HepG2 (cell line): ENCODE measurements at regions not wholly inside any gene's neighbourhood (a gene's known extent, or its start where the extent isn't known, plus 50 kb on each side); places are given as distances from the start of the nearest gene placed in this dataset.

Experiments
- ATAC-seq: fragments of 200-7000 bp; cut with Tn5 transposase; 3 replicates; pipeline ENCODE4 v1.9.1; 2020; ENCODE audit warnings: mild to moderate bottlenecking, moderate library complexity
- BruUV-seq: library from RNA; stranded (reverse); fragments of 400-500 nt; replicated peaks from 2 replicates; lab custom pipeline; 2021; lab: Mats Ljungman, UMichigan
- CTCF ChIA-PET: fragments of 300-600 bp; formaldehyde crosslinking; extraction: SDS; loops from one replicate; lab custom pipeline; 2021; ENCODE audit warnings: low total read pairs, inconsistent platforms, low intra/inter-chr PET ratio; lab: Yijun Ruan, JAX
- POLR2A ChIA-PET: fragments of 350-600 bp; sonication (Branson Sonifier 250); formaldehyde crosslinking; loops from one replicate; lab custom pipeline; 2020; ENCODE audit warnings: antibody characterized with exemption, inconsistent platforms; lab: Yijun Ruan, JAX
- DNase-seq: peaks from one replicate; pipeline ENCODE4 v3.0.0-alpha.2; 2015; ENCODE audit warnings: low spot score
- FAIRE-seq: peaks from 3 replicates; lab custom pipeline; 2011; peaks lifted over from hg19 to GRCh38; lab: Jason Lieb, UNC
- H2AFZ ChIP-seq: one replicate; pipeline ENCODE4 v1.6.1; 2011; ENCODE audit warnings: low read length, inconsistent platforms
- H3K27ac ChIP-seq: fragments of 300-600 bp; 3 replicates; pipeline ENCODE4 v1.8.0; 2011; ENCODE audit warnings: mixed run types, mild to moderate bottlenecking, mixed read lengths, low read length, inconsistent platforms; ENCODE audit not compliant: insufficient read depth; ENCODE audit errors: extremely low read length
- H3K27me3 ChIP-seq, 2 experiments: fragments of 200-600 bp in 1 of 2; 2 replicates in 1 of 2; 3 replicates in 1 of 2; pipeline versions ENCODE4 v1.6.0 to v1.8.0; 2011; ENCODE audit warnings: low read length in 2 of 2, mild to moderate bottlenecking in 2 of 2, moderate library complexity in 2 of 2, inconsistent platforms in 1 of 2; ENCODE audit not compliant: insufficient read depth in 2 of 2, control insufficient read depth in 1 of 2
- H3K36me3 ChIP-seq, 2 experiments: fragments of 200-600 bp in 1 of 2; replicated peaks in 1 of 2; 2 replicates in 1 of 2; 3 replicates in 1 of 2; pipeline versions ENCODE4 v1.5.1 to v1.8.0; 2011; ENCODE audit warnings: low read length in 2 of 2, inconsistent platforms in 1 of 2; ENCODE audit not compliant: insufficient read depth in 2 of 2, control insufficient read depth in 1 of 2
- H3K4me1 ChIP-seq: 2 replicates; pipeline ENCODE4 v1.5.1; 2012; ENCODE audit warnings: low read length, inconsistent platforms; ENCODE audit not compliant: insufficient read depth
- H3K4me2 ChIP-seq: 2 replicates; pipeline ENCODE4 v1.6.0; 2011; ENCODE audit warnings: low read depth, low read length, inconsistent platforms
- H3K4me3 ChIP-seq, 3 experiments: fragments of 200-600 bp in 1 of 3; sonication (generic), shearing (Covaris generic) in 1 of 3; replicated peaks in 1 of 3; 2 replicates each; pipeline ENCODE4 v1.5.1; 2011 to 2016; ENCODE audit warnings: low read length in 3 of 3, inconsistent platforms in 2 of 3, low read depth in 2 of 3, mild to moderate bottlenecking in 2 of 3, control low read depth in 1 of 3, mixed read lengths in 1 of 3; ENCODE audit not compliant: insufficient read depth in 1 of 3
- H3K79me2 ChIP-seq: one replicate; pipeline ENCODE4 v1.6.1; 2011; ENCODE audit warnings: low read length, inconsistent platforms; ENCODE audit not compliant: insufficient read depth
- H3K9ac ChIP-seq: 2 replicates; pipeline ENCODE4 v1.6.0; 2011; ENCODE audit warnings: mild to moderate bottlenecking, low read depth, low read length, inconsistent platforms; ENCODE audit not compliant: insufficient read depth
- H3K9me3 ChIP-seq: 2 replicates; pipeline ENCODE4 v1.5.1; 2012; ENCODE audit warnings: mild to moderate bottlenecking, low read length
- H4K20me1 ChIP-seq: 2 replicates; pipeline ENCODE4 v1.6.0; 2011; ENCODE audit warnings: inconsistent platforms, mild to moderate bottlenecking, low read length, moderate library complexity; ENCODE audit not compliant: insufficient read depth
- ELF4 ChIP-seq: sonication (generic); formaldehyde crosslinking; IDR thresholded peaks from 2 replicates; pipeline ENCODE4 v1.5.0; 2020; ENCODE audit warnings: missing genetic modification reagents, mild to moderate bottlenecking, moderate library complexity, borderline replicate concordance
- HMG20A ChIP-seq: IDR thresholded peaks from 2 replicates; pipeline ENCODE4 v1.6.1; 2016; ENCODE audit warnings: borderline replicate concordance
- IRF1 ChIP-seq: sonication (generic); formaldehyde crosslinking; IDR thresholded peaks from 2 replicates; pipeline ENCODE4 v1.4.0; 2020; ENCODE audit warnings: low read depth, mild to moderate bottlenecking, missing genetic modification reagents
- IRF2 ChIP-seq: IDR thresholded peaks from 2 replicates; pipeline ENCODE4 v1.6.1; 2018; ENCODE audit warnings: missing genetic modification reagents, missing compliant biosample characterization
- MXD3 ChIP-seq: IDR thresholded peaks from 2 replicates; pipeline ENCODE4 v1.6.1; 2016; ENCODE audit warnings: mild to moderate bottlenecking, missing biosample characterization, missing genetic modification reagents
- NAIF1 ChIP-seq: sonication (generic); formaldehyde crosslinking; IDR thresholded peaks from 2 replicates; pipeline ENCODE4 v1.5.0; 2020; ENCODE audit warnings: mild to moderate bottlenecking, missing genetic modification reagents, borderline replicate concordance
- NR1H2 ChIP-seq: sonication (generic); formaldehyde crosslinking; IDR thresholded peaks from 2 replicates; pipeline ENCODE4 v1.8.1; 2022; ENCODE audit warnings: low read depth, missing genetic modification reagents, borderline replicate concordance
- RFX5 ChIP-seq: IDR thresholded peaks from 2 replicates; pipeline ENCODE4 v1.6.1; 2011; ENCODE audit warnings: low read depth, low read length, improper control_type of control experiment
- SMAD1 ChIP-seq: sonication (generic); formaldehyde crosslinking; IDR thresholded peaks from 2 replicates; pipeline ENCODE4 v1.4.0; 2020; ENCODE audit warnings: missing genetic modification reagents, low read depth, mild to moderate bottlenecking, borderline replicate concordance
- XBP1 ChIP-seq: sonication (generic); formaldehyde crosslinking; IDR thresholded peaks from 2 replicates; pipeline ENCODE4 v1.5.0; 2020; ENCODE audit warnings: missing genetic modification reagents
- ZBTB10 ChIP-seq: sonication (generic); formaldehyde crosslinking; IDR thresholded peaks from 2 replicates; pipeline ENCODE4 v1.4.0; 2020; ENCODE audit warnings: missing genetic modification reagents, borderline replicate concordance
- ZKSCAN1 ChIP-seq: fragments of 150-350 bp; IDR thresholded peaks from 2 replicates; pipeline ENCODE4 v1.6.1; 2014; ENCODE audit warnings: low read length
- ZNF616 ChIP-seq: sonication (generic); formaldehyde crosslinking; IDR thresholded peaks from 2 replicates; pipeline ENCODE4 v1.5.0; 2020; ENCODE audit warnings: low read depth, mild to moderate bottlenecking, missing genetic modification reagents
- ZNF629 ChIP-seq: sonication (generic); formaldehyde crosslinking; conservative IDR thresholded peaks from 2 replicates; pipeline ENCODE4 v1.5.0; 2020; ENCODE audit warnings: missing genetic modification reagents
- ZNF644 ChIP-seq: IDR thresholded peaks from 2 replicates; pipeline ENCODE4 v1.6.1; 2016; ENCODE audit warnings: low read depth
- WGBS: methylation state at CpG from one replicate; pipeline ENCODE4 v1.1.6; 2017; ENCODE audit warnings: low lambda C conversion rate; 5-methylcytosine and 5-hydroxymethylcytosine counted together
- in situ Hi-C: cut with HindIII; loops from 2 replicates; pipeline ENCODE4 v1.10.0; 2017; ENCODE audit warnings: low pct_unique_long_range_greater_than_20kb; ENCODE audit not compliant: extremely low pct_ligation_motif_present
- intact Hi-C: fragments of 100-400 bp; cut with micrococcal nuclease; formaldehyde crosslinking; loops from one replicate; pipeline ENCODE4 v1.10.0; 2022; ENCODE audit not compliant: unreplicated experiment

GRCh38 chr1:87683196-87683956, 354.7 kb downstream of the LMO4 start:
- peaks cover 5% of the 10 kb centered on the region; the same call in 1 of the 2 replicates for H3K4me1 ChIP-seq
- no peak for TF ChIP-seq XBP1
- no peak for TF ChIP-seq SMAD1
- TF ChIP-seq ZBTB10 (CRISPR knock-in tag), result no peak
- BruUV-seq, result no TSS peak
- ChIA-PET CTCF (no interaction called here), POLR2A (no interaction called here)
- peak overlapping the region; percentile 68 for H3K4me2 ChIP-seq
- 42% methylated on average over 4 of the region's 4 CpGs for WGBS
- DNase-seq (no peak), FAIRE-seq (no peak), ATAC-seq (peak; percentile 31; the same call in 2 of the 3 replicates)
- no peaks in the 10 kb centered on the region for H4K20me1 ChIP-seq
- no peaks in the 10 kb centered on the region; a peak in 1 of 5 replicates for H3K27me3 ChIP-seq
- in situ Hi-C loops (no loop called here), intact Hi-C loops (loop anchor here (5.0 kb wide), 1 partner anchor 269 kb away; no protein-coding TSS in a partner anchor)
- H2AFZ ChIP-seq, result no peak overlapping the region
- no peak overlapping the region for H3K27ac ChIP-seq
- no peak overlapping the region for H3K9ac ChIP-seq
- no peaks in the 10 kb centered on the region for H3K9me3 ChIP-seq
- peak overlapping the region in 1 of 3 experiments; percentile 56; a peak in 3 of 6 replicates for H3K4me3 ChIP-seq
- H3K36me3 ChIP-seq, result no peaks in the 10 kb centered on the region
- H3K79me2 ChIP-seq, result no peaks in the 10 kb centered on the region

GRCh38 chr1:87684194-87684593, 355.5 kb downstream of the LMO4 start:
- Histone ChIP-seq H3K36me3 (no peaks in the 10 kb centered on the region), H3K27ac (no peak overlapping the region), H3K9me3 (no peaks in the 10 kb centered on the region), H3K4me1 (peaks cover 7% of the 10 kb centered on the region), H2AFZ (peak overlapping the region; percentile 25), H3K9ac (peak overlapping the region; percentile 57), H3K79me2 (no peaks in the 10 kb centered on the region), H3K27me3 (no peaks in the 10 kb centered on the region; a peak in 1 of 5 replicates), H3K4me3 (peak overlapping the region; percentile 48 to 65 (median 56); a peak in 5 of 6 replicates), H4K20me1 (no peaks in the 10 kb centered on the region), H3K4me2 (peak overlapping the region; percentile 68)
- intact Hi-C loops (loop anchor here (5.0 kb wide), 1 partner anchor 268 kb away; no protein-coding TSS in a partner anchor), in situ Hi-C loops (no loop called here)
- no TSS peak for BruUV-seq
- ChIA-PET CTCF (no interaction called here), POLR2A (no interaction called here)
- 40% methylated on average over 14 of the region's 14 CpGs for WGBS
- DNase-seq (no peak), ATAC-seq (peak; percentile 75), FAIRE-seq (no peak)
- TF ChIP-seq RFX5 (no peak), ZKSCAN1 (no peak), ZNF616 (no peak), ZNF629 (CRISPR knock-in tag) (no peak), MXD3 (CRISPR knock-in tag) (no peak), NR1H2 (CRISPR knock-in tag) (no peak), IRF2 (CRISPR knock-in tag) (peak; percentile 47; the same call in 1 of the 2 replicates), ELF4 (CRISPR knock-in tag) (no peak), NAIF1 (no peak), ZNF644 (CRISPR knock-in tag) (no peak), IRF1 (CRISPR knock-in tag) (0 out of 2 replicates have a peak, but pooled peaks have one; percentile 84), HMG20A (no peak)
